Right lobe of liver (tissue), 4 donors: ENCODE measurements at regions not wholly inside any gene's neighbourhood (a gene's known extent, or its start where the extent isn't known, plus 50 kb on each side); places are given as distances from the start of the nearest gene placed in this dataset.

Source experiments
- POLR2A ChIP-seq: fragments of 450-650 bp; IDR thresholded peaks from one replicate; pipeline ENCODE4 v1.6.1; 2017; ENCODE audit warnings: antibody characterized with exemption, mild to moderate bottlenecking
- TF ChIP-seq, protein P1 (sequence below), 4 donors: fragments of 200-600 bp in 3 of 4; fragments of 450-650 bp in 1 of 4; IDR thresholded peaks; one replicate each; pipeline versions ENCODE4 v1.5.1 to v1.8.0; 2016 to 2022; ENCODE audit warnings: antibody characterized with exemption in 4 of 4, mild to moderate bottlenecking in 2 of 4
- donor health status: DM: no; HTN: no; CAD: no.
- donor health status: DM: no; HTN: no; CAD: no.
- donor health status: DM: no; HTN: yes; CAD: no.

DNA sequence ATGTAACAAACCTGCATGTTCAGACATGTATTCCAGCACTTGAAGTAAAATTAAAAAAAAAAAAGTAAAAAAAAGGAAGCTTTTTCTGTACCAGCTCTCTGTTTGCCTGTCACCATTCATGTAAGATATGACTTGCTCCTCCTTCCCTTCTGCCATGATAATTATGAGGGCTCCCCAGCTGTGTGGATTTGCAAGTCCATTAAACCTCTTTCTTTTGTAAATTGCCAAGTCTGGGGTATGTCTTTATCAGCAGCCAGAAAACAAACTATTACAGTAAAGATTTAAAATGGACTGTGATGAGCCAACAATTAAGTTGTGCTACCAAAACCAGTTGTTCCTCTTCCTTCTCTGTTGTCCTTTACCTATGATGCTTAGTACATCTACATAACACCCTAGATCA, 619.6 kb downstream of the ARL4A start:
- TF ChIP-seq, protein P1, sequence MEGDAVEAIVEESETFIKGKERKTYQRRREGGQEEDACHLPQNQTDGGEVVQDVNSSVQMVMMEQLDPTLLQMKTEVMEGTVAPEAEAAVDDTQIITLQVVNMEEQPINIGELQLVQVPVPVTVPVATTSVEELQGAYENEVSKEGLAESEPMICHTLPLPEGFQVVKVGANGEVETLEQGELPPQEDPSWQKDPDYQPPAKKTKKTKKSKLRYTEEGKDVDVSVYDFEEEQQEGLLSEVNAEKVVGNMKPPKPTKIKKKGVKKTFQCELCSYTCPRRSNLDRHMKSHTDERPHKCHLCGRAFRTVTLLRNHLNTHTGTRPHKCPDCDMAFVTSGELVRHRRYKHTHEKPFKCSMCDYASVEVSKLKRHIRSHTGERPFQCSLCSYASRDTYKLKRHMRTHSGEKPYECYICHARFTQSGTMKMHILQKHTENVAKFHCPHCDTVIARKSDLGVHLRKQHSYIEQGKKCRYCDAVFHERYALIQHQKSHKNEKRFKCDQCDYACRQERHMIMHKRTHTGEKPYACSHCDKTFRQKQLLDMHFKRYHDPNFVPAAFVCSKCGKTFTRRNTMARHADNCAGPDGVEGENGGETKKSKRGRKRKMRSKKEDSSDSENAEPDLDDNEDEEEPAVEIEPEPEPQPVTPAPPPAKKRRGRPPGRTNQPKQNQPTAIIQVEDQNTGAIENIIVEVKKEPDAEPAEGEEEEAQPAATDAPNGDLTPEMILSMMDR (IDR thresholded peaks at IDR 0.05): no peak
- no peak for TF ChIP-seq POLR2A
